ENCODE measurements at regions not wholly inside any gene's neighbourhood (a gene's known extent, or its start where the extent isn't known, plus 50 kb on each side); places are given as distances from the start of the nearest gene placed in this dataset.

DNA sequence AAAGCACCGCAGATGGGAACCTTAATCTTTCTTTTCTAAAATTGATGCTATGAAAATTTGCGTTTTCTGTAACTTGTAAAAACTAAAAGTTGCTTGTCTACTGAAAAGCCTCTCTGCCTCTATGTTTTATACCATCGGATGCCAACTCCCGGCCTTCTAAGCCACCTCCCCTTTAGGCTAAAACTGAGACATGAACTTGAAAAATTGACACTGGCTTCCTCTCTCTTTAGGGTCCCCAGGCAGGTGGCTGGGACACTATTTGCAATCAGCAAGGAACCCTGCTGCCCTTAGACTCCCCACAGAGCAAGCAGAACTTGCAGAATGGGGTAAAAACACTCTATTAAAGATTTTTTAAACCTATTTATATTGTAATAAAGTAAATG lies 151.1 kb upstream of the CAMK1G start:
- no peak for TF ChIP-seq ARNT (IDR thresholded peaks at IDR 0.05)
- TF ChIP-seq TARDBP (IDR thresholded peaks at IDR 0.05), result no peak
- TF ChIP-seq ZNF384 (IDR thresholded peaks at IDR 0.05), result no peak
